AML-193 (cell line): ENCODE measurements at regions not wholly inside any gene's neighbourhood (a gene's known extent, or its start where the extent isn't known, plus 50 kb on each side); places are given as distances from the start of the nearest gene placed in this dataset.

Experiments
- DNase-seq, 2 experiments: peaks; one replicate each; lab custom pipeline; 2025; lab: John Stamatoyannopoulos, UW

GRCh38 chr12:111076611-111077451 is 156.5 kb upstream of the MYL2 start:
- DNase-seq = no peak

DNA sequence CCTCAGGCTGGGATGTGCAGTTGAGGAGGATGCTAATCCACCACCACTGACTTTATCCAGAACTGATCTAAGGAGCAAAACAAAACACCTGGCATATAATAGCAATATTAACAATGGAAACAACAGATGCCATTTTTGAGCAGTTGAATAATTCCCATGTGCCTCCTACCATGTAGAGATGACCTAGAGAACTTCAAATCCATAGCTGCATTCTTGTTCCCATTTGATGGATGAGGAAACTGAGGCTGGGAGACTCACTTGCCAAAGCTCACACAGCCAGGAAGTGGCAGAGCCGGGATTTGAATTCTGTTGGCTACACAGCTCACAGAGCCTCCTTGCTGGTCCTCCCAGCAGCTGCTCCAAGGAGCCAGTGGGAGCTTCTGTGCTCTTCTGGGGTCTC is 155.8 kb upstream of the MYL2 start:
- no peak for DNase-seq

DNA sequence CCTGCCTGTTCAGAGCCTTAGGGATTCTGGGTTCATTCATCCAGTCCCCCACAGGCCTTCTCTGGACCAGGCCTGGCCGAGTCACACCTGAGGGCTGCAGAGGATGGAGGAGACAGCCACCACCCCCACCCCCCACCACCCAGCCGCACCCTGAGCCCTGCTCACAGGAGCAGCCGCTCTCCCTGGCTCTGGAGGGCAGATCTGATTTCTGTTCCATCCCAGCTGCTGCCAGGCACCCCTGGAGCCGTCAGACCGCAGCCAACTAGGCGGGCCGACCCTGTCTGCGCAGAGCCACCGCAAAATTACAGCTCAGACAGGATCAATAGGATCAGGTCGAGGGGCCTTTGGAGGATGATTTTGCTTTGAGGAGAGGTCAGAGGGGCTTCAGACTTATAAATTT is 154.6 kb upstream of the MYL2 start:
- no peak for DNase-seq

GRCh38 chr12:111074559-111074958 is 154.2 kb upstream of the MYL2 start:
- DNase-seq = no peak

DNA sequence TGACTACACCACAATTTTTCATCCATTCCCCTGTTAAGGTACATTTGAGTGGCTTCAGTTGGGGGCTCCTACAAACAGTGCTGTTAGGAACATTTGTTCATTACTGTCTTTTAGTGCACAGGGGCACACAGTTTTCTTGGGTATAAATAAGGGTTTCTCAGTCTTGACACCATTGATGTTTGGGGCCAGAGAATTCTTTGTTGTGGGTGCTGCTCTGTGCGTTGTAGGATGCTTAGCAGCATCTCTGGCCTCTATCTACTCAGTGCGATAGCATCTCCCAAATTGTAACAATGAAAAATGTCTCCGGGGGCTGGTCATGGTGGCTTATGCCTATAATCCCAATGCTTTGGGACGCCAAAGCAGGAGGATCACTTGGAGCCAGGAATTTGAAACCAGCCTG is 153.0 kb upstream of the MYL2 start:
- no peak for DNase-seq

- no peak for DNase-seq
Observed at GRCh38 chr12:111072299-111072698, 151.9 kb upstream of the MYL2 start.

- DNase-seq = no peak
Observed at GRCh38 chr12:111069886-111070285, 149.5 kb upstream of the MYL2 start.

DNA sequence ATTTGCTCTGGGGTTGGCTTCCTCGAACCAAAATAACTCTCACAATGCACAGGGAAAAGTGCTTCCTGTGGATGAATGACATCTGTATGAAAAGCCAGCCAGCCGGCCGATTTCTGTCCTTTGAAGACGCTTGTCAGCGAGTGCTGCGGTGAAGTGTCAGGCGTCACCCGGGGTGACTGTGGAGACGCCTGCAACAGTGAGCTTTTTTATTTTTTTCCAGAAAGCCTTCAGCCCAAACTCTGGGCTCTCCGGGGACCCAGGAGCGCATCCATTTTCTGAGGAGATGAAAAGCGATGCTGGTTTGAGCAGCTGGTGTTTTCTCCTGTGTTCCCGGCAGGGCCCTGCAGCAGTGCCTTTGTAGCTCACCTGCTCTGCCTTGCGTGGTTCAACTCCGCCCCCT is 147.9 kb upstream of the MYL2 start:
- DNase-seq = no peak

GRCh38 chr12:111067498-111067897 is 147.1 kb upstream of the MYL2 start:
- no peak for DNase-seq

DNA sequence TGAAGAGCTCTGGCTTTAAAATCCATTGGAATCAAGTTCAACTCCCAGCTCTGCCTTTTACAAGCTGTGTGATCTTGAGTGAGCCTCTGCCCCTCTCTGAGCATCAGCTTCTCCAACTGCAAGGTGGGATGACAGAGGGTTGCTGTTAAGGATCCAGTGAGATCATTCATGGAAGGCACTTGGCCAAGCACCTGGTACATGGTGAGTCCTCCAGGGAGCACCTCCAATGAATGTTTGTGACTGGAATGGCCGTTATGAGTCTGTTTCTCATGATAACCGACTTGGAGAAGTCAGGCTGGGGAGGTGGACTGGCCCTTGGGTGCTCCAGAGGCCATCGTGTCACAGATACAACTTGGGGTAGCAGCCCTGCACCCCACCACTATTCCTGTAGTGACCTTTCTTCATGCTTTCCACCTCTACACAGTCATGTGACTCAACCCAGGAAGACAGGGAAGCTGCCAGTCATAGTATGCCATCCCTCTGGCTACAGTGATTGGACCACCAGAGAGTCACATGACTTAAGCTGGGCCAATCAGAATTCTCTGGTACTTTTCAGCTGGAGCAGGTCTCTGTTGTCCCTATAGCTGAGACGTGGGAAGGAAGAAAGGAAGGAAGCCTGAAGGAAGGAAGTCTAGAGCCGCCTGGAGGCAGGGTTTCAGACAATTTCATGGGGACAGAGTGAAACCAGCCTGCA is 146.5 kb upstream of the MYL2 start:
- no peak for DNase-seq

GRCh38 chr12:111064982-111065381 is 144.6 kb upstream of the MYL2 start:
- no peak for DNase-seq

GRCh38 chr12:111064154-111064553 is 143.8 kb upstream of the MYL2 start:
- DNase-seq = no peak

GRCh38 chr12:111063295-111064026 is 143.1 kb upstream of the MYL2 start:
- DNase-seq = no peak

GRCh38 chr12:111057701-111058425 is 137.5 kb upstream of the MYL2 start:
- DNase-seq = no peak

- DNase-seq = no peak
Observed at GRCh38 chr12:111056618-111057521, 136.5 kb upstream of the MYL2 start.

DNA sequence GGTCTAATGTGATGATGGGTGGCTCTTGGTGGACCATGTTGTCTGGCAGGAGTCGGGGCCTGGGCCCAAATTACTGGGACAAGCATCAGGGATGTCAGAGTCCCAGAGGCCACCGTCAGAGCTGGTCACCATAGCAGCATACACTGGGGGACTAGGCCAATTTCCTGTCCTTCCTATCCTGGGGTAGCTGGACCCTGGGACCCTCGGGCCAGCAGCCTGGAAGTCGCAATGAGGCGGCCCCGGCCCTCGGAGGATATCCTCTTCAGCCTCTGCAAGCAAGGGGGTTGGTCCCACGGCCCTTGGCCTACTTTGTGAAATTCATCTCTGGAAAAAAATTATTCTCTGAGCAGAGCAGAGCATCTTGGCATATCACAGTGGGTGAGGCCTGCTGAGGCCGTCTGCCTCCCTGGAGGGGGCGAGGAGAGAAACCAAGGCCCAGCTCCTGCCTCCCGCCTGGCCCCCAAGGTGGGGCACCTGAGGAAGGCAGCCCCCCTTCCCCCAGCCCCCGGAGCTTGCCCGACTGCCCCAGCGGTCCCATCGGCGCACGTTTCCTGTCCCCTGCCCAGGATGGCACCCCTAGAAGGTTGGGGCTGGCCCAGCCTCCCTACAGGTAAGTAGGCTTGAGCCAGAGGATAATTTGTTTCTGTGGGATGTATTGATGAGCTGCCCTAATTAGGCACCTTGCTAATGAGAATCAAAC is 135.0 kb upstream of the MYL2 start:
- DNase-seq = no peak

DNA sequence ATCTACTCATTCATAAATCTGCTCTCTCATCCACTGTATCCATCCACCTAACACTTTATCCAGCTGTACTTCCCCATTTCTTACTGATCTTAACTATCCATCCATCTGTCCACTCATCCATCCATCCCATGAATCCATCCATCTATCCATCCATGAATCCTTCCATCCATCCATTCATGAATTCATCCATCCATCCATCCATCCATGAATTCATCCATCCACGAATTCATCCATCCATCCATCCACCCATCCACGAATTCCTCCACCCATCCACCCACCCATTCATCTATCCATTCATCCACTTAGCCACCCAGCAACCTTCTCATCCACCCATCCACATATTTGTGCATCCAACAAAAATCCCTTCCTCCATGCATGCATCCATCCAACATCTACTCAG is 128.6 kb upstream of the MYL2 start:
- no peak for DNase-seq

- no peak for DNase-seq
Observed at GRCh38 chr12:111046896-111047295, 126.5 kb upstream of the MYL2 start.

- DNase-seq = no peak
Observed at GRCh38 chr12:111045941-111046340, 125.6 kb upstream of the MYL2 start.

- no peak for DNase-seq
Observed at GRCh38 chr12:111041091-111041490, 120.7 kb upstream of the MYL2 start.

DNA sequence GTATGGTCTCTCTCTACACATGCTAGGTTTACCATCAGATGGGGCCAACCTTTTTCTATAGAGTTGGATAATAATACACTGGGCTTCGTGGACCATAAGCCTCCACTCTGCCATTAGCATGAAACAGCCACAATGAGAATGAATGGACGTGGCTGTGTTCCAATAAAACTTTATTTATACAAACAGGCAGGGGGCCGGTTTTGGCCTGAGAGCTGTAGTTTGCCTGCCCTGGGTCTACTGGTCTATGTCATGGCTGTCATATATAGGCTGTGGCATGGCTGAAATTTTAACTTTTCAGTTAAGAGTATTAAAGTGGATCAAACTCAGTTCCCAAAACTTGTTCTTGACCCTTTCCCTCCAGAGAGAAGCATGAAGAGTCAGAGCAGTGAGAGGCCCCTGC is 120.3 kb upstream of the MYL2 start:
- no peak for DNase-seq
